NCI-H69 (cell line): ENCODE measurements at regions not wholly inside any gene's neighbourhood (a gene's known extent, or its start where the extent isn't known, plus 50 kb on each side); places are given as distances from the start of the nearest gene placed in this dataset.

Experiments
- DNase-seq: peaks from one replicate; lab custom pipeline; 2025; lab: John Stamatoyannopoulos, UW

DNA sequence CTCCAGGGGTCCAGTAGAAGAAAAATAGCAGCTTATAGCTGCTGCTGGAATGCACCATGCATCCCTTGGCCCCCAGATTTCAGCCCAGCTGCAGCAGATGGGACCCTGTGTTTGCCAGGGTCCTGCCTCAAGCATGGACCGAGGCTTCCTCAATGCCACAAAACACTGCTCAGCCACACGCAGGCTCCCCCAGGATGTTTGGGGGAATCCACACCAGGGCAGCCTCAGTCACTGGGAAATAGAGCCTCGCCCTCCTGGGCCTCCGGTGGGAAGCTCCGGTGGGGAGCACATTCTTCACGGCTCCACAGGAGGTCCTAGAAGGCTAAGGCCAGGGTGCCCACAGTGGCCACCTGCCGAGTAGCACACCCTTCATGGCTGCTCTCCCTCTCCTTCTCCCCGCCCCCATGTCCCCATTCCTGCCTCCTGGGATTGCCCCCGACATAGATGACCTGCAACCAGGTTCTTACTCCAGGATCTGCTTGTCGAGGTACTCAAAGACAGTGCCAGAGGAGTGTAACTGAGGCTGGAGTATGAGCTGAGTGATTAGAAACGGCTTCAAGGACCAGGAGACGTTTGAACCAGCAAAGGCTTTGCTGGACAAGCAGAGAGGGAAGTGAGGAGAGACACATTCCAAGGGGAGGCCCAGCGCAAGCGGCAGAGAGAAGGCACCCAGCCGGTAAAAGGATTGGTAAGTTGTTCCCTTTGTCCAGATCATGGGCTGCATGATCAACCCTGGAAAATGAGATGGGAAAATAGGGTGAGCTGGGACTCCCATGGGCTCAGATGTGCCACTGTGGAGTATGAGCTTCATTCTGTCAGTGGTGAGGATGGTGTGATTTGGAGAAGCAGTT is 110.7 kb upstream of the UQCRFS1 start:
- no peak for DNase-seq

- no peak for DNase-seq
Observed at GRCh38 chr19:29324291-29324680, 111.3 kb upstream of the UQCRFS1 start.

- DNase-seq: no peak
Observed at GRCh38 chr19:29324717-29325116, 111.8 kb upstream of the UQCRFS1 start.

GRCh38 chr19:29325241-29325975 is 112.5 kb upstream of the UQCRFS1 start:
- DNase-seq: no peak

GRCh38 chr19:29326351-29326750 is 113.4 kb upstream of the UQCRFS1 start:
- no peak for DNase-seq

DNA sequence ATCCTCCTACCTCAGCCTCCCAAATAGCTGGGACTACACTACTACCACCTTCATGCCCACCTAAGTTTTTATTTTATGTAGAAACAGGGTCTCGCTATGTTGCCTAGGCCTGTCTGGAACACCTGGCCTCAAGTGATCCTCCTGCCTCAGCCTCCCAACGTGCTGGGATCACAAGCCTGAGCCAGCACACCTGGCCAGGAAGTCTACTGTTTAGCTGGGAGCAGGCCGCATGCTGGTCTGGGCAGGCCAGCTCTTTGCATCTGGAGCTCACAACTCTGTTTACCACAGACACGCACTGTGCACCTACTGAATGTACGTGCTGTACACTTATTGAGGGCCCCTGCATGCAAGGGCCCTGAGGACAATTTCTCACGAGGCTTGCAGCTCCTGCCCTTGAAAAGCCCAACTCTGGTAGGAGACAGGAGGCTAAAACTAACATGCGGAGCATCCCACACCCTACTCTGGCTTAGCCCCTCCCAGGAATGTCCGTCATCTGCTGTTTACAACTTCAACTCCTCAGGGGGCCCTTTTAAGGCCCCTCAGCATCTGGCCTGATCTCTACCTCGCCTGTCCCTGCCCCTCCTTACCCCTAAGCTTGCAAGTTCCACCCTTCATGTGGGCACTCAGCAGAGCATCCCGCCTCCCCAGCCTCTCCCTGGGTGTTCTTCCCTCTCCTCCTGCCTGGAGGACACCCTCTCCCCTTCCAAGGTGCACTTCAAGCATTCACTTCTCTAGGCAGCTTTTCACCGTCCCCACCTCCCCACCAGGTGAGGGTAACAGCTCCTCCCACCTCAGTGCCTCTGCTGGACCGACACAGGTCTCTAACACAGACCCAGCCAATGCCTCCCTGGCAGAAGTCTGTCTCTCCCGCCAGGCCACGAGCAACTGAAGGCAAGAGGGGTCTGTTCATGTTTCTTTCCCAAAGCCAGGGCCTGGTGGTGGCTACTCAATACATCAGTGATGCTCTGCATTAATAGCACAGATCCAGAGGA is 114.2 kb upstream of the UQCRFS1 start:
- DNase-seq: no peak

- DNase-seq: no peak
Observed at GRCh38 chr19:29328586-29328985, 115.6 kb upstream of the UQCRFS1 start.

GRCh38 chr19:29329460-29330134 is 116.6 kb upstream of the UQCRFS1 start:
- DNase-seq: no peak

DNA sequence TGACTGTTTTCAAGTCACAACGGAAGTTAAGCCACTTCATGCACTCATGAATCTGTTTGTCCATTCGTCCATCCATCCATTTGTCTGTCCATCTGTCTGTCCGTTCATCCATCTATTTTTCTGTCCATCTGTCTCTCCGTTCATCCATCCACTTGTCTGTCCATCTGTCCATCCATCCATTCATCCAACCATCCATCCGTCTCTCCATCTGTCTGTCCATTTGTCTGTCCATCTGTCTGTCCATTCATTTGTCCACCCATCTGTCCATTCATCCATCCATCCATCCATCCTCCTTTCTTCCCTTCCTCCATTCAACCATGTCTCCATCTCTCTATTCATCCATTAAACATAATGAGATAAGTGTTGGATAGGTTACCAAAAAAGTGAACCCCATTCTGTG is 123.5 kb upstream of the UQCRFS1 start:
- DNase-seq: no peak

DNA sequence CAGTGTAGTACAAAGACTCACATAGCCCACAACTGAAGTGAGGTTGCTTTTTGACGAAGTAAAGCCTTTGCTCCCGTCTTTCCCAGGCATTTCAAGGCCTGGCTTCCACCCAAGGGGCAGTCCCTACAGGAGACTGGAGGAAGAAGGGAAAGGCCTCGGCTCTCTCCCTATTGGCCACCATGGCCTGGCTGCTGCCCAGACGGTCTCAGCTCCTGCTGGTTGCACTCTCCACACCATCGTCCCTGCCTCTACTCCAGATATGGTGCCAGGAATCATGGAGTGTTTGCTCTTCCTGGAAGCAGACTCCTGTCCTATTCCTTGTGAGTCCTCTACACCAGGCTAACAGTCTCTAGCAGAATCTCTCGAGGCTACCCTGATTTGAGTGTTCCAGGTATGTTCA is 124.1 kb upstream of the UQCRFS1 start:
- no peak for DNase-seq

- DNase-seq: no peak
Observed at GRCh38 chr19:29338480-29338879, 125.5 kb upstream of the UQCRFS1 start.

DNA sequence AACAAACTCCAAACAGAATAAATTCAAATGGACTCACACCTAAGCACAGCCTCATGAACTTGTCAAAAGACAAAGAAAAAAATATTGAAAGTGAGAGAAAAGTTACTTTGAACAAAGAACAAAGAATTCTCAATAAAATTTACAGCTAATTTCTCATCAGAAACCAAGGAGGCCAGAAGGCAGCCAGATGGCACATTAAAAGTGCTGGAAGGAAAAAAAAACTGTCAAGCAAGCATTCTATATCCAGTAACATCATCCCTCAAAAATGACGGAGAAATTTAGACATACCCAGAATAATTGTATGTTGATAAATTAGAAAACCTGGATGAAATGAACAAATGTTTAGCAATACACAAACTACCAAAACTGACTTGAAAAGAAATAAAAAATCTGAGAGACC is 129.8 kb upstream of the UQCRFS1 start:
- DNase-seq: no peak

GRCh38 chr19:29364224-29364726 is 151.3 kb upstream of the UQCRFS1 start:
- no peak for DNase-seq

- no peak for DNase-seq
Observed at GRCh38 chr19:29364999-29365398, 152.0 kb upstream of the UQCRFS1 start.

- no peak for DNase-seq
Observed at GRCh38 chr19:29365836-29366417, 153.0 kb upstream of the UQCRFS1 start.

DNA sequence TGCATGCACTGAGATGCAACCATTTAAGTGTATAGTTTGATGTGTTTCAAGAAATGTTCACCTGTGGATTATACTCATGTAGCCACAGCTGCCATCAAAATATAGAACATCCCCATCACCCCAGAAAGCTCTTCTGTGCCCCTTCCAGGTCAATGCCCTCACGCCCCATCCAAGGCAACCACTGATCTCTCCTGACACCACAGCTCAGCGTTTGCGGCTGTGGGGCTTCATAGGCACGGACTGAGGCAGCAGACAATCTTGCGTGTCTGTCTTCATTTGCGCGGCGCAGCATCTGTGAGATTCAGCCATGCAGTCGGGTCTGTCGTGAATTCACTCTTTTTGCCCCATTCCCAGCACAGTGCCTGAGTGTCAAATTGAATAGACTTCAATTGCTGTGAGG is 153.8 kb upstream of the UQCRFS1 start:
- no peak for DNase-seq

DNA sequence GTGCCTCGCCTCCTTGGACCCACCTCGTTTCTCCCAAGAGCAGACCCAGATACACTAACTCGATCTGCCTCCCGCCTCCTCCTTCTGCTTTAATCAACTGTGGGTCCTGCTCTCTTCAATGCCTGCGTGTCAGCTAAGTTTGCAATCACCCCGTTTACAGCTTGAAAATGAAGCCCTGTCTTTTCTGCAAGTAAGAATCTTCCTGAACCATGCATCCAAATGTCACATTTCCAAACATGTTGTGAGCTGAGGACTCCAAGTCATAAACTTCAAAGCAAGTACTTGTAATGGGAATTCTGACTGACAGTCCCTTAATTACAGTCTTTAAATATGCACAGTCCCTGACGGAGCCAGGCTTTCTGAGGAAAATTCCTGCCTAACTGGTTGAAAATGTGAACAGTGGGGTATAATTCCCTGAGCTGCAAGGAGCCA is 154.9 kb upstream of the UQCRFS1 start:
- no peak for DNase-seq

GRCh38 chr19:29370276-29370675 is 155.5 kb upstream of the VSTM2B start:
- DNase-seq: no peak

GRCh38 chr19:29371251-29372090 is 154.3 kb upstream of the VSTM2B start:
- DNase-seq: no peak

DNA sequence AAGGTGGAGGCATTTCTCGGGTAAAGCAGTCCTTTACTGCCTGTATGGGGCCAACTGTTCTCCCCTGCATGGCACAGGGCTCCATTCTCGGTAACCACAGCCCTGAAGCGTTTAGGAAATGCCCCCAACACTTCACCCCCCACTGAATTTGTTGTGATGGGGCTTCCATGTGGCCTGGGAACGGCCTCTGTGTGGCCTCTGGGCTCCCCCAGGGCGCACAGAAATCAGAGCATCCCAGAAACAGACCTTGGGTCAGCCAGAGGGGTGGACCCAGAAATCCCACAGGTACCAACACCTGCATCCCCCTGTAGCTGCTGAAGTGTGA is 153.7 kb upstream of the VSTM2B start:
- DNase-seq: no peak
